GM18909 (cell line): ENCODE measurements at regions not wholly inside any gene's neighbourhood (a gene's known extent, or its start where the extent isn't known, plus 50 kb on each side); places are given as distances from the start of the nearest gene placed in this dataset.
"Not testable (repeated sequence)": the region's sequence is repeated elsewhere in the genome, so short reads cannot be mapped to it uniquely, and the experiment has no call there.

ENCODE experiments used
- ATAC-seq: cut with Tn5 transposase; IDR thresholded peaks from one replicate; pipeline ENCODE4 v1.9.1; 2021; ENCODE audit warnings: mild to moderate bottlenecking; ENCODE audit not compliant: unreplicated experiment, poor library complexity

DNA sequence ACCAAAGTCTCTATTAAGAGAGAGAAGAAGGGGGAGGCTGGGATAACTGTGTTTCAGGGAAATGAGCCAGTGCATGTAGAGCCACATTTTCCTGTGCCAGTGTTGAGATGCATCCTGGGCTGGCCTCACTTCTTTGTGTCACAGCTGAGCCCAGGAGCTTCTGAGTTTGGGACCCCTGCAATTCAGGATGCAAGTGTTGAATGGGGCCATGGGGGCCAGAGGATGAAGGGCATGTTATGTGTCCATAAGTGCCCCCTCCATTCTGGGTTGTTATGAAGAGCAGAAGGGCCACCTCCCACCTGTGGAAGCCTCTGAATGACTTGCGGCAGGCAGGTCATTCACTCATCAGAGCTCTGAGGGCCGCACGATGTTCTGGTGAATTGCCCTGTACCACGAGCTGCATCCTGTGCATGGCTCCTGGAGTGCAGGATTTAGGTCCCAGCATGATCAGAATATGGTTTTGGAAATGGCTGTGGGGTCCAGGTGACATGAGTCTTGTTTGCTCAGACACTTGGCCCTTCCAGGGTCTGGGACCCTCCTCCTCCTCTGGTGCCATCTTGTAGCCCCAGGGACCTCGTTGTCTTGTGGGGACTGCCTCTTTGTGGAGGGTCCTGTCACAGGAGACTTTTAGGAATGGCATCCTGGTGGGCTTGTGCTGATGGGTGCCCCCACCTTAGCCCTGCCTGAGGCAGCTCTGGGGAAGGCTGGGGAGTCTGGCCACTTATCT is 115.4 kb upstream of the PITX1 start:
- no peak for ATAC-seq

- no peak for ATAC-seq
Measured at GRCh38 chr5:135147294-135148090, 113.5 kb upstream of the PITX1 start.

- ATAC-seq: no peak
Measured at GRCh38 chr5:135145985-135146384, 112.0 kb upstream of the PITX1 start.

GRCh38 chr5:135143682-135144081 is 109.7 kb upstream of the PITX1 start:
- ATAC-seq: not testable (repeated sequence)

GRCh38 chr5:135141303-135142268 is 107.6 kb upstream of the PITX1 start:
- ATAC-seq: no peak

- no peak for ATAC-seq
Measured at GRCh38 chr5:135140446-135141204, 106.6 kb upstream of the PITX1 start.

DNA sequence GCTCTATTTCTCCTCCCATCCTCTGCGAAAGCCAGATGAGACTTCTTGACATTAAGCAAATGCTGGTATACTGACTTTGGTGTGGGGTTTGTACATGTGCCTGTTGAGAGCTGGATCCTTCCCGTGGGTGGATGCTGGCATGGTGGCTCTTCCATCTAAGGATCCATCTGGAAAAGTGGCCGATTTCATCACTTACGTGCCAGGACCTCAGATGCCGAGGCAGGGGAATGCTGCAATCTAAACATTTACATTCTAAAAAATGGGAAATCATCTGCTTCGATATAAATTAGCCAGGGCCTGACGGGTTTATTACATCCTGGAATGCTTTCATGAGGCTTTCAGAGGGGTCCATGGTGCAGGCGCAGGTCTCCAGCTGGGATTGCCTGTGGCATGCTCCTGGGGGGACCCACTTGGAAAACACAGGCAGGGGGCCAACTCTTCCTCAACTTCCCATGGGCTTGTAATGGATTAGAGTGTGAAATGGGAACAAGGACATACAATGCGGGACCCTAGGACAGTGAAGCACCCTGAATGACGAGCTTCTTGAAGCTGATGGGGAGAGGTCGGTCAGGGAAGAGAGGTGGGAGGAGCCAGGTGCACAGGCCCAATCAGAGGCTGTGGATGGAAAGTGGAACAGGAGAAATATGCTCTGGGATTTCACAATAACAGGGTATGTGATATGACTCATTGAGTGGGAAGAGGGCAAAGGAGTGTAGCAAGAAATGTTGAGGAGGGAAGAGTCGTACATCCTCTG is 105.5 kb upstream of the PITX1 start:
- no peak for ATAC-seq

GRCh38 chr5:135138116-135138850 is 104.3 kb upstream of the PITX1 start:
- ATAC-seq: no peak

DNA sequence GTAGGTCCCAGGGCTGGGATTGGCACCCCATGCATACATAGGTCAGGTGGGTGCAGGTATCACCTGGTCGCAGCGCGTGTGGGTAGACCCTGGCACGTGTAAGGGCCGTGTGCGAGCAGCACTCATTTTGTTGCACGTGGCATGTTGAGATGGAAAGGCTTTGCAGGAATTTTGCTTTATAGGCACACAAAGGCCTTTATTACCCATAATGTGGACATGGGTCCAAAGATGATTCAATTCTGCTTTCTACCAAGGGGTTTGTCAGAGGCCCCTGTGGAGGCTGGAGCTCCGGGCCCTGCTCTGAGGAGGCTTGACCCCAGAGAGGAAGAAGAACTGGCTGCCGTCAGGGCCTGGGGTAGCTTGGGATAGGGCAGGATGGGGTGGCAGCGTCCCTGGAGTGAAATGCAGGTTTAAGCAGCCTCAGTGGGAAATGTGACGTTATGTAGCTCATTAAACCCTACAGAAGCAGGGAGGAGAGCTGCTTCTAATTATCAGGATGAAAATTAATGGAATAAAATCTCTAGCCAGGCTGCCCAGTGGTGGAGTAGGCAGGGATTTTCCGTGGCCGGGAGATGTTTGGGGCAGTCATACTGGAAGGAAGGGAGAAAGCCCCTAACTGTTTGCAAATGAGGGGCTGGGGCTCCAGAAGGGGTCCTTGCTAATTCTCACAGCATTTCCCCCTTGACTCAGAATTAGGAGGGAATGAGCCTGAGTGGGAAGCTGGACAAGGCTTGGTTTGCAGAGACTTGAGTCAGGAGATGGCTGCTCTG is 103.3 kb upstream of the PITX1 start:
- ATAC-seq: no peak

DNA sequence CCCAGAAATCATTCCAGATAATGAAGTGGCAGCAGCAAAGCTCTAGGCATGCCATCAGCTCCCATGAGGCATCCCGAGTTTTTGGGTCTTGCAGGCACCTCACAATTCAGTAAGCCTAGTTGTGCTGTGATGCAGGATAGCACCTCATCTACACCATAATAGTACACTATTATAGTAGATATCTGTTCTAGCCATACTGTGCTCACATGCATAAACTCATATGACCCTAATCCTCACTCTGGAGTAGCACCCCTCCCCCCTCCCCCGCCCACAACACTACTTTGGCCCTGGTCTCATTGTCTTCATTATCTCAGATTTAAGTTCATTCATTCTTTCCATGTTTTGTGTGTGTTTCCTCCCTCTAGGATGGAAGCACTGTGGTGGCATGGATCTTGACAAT is 102.5 kb upstream of the PITX1 start:
- no peak for ATAC-seq

DNA sequence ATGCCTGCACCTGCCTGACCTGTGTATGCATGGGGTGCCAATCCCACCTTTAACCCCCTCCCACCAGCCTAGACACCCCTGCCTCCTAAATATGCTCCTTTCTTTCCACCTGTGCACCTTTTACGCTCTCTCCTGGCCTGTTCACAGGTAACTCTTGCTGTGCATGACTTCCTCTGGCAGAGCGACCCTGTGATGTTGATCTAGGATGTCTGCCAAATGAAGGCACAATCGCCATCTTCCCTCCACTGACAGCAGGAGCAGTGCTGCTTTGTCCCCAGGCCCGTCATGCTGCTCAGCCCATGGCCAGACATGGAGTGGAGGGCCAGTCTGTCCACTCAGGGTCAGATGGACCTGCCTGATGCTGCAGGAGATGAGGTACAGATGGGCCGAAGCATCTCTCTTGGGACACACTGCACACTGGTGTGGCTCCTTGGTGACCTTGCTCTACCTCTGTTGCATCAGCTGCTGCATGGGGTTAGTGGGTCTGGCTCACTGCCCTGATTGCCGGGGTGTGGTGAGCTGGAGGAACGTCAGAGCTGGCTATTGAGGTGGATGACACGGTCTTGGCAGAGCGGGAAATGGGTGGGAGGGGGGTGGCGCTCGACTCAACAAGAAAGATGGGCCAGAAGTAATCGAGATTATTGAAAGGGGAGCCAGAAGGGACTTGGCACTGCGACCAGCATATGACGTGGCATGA is 101.7 kb upstream of the PITX1 start:
- no peak for ATAC-seq

DNA sequence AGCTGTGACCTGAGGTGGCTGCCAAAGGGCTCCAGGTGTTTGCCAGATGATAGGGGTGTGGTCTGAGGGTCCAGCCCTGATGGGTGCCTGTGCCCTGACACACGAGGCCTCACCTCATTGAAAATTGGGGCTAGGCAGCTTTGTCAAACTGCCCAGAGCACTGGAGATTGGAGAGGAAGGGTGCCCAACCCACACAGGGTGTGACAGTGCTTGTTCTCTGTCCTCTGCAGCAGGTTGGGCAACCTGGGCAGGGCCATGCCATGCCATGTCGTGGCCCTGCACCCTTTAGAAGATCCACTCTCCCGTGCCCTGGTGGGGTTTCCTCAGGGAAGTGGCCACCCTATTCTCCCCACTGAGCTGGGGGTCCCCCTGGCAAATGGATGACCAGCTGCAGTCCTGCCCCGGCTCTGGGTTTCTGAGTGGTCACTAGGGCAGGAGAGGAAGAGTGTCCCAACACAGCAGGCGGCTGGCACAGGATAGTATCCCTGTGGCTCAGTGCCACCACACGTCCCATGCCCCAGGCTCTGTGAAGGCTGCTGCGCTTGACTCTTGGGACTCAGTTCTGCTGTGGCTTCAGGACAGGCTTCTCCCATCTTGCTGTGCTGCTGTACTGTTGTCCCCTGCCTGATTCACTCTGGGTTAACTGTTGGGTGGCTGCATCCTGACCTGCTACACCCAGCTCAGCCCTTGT is 100.8 kb upstream of the PITX1 start:
- no peak for ATAC-seq

- no peak for ATAC-seq
Measured at GRCh38 chr5:135133698-135134515, 99.9 kb upstream of the PITX1 start.

- ATAC-seq: no peak
Measured at GRCh38 chr5:135133181-135133580, 99.2 kb upstream of the PITX1 start.

DNA sequence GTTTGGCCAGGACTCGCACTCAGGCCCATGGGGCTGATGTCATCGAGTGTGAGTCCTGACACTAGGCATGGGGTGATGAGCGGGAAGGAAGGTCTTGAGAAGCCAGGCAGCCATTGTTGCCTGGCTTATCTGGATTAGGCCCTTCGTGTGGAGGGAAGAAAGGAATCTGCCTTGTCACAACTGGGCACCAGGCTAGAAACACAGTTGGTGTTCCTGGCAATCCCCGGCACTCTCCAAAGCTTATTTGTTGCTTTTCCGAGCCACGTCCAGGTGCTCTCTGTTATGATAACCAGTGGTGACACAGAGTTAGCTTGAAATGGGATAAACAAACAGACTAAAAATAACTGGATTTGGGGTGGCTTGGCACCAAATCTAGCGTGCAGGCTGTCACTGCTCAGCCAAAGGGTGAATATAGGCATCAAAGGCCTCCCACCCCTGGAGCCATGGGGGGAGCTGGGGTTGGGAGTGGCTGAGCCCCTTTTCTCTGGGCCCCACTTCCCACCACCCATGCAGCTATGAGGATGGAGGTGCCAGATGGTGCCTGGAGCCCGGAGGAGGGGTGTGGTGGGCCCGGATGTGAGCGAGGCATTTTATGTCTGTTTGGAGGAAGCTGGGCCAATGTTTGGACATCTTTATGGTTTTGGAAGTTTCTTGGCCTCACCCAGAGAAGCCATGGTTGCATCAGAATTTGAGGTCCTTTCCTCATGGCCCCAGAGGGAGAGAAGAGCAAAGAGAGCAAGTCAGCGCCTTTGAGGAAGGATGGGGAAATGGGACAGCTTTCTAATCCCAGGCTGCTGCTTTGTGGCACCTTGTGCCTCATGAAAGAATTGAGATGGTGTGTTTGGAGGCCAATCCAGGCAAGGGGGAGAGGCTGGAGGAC is 98.0 kb upstream of the PITX1 start:
- ATAC-seq: no peak
